C4-2B (cell line): ENCODE measurements at regions not wholly inside any gene's neighbourhood (a gene's known extent, or its start where the extent isn't known, plus 50 kb on each side); places are given as distances from the start of the nearest gene placed in this dataset.

Source experiments
- H3K27ac ChIP-seq: fragments of 450-650 bp; 2 replicates; pipeline ENCODE4 v1.5.1; 2017
- CTCF ChIP-seq: fragments of 450-650 bp; conservative IDR thresholded peaks from 2 replicates; pipeline ENCODE4 v1.5.1; 2017; ENCODE audit warnings: mild to moderate bottlenecking
- ZFX ChIP-seq: fragments of 450-650 bp; IDR thresholded peaks from 2 replicates; pipeline ENCODE4 v1.6.1; 2017

DNA sequence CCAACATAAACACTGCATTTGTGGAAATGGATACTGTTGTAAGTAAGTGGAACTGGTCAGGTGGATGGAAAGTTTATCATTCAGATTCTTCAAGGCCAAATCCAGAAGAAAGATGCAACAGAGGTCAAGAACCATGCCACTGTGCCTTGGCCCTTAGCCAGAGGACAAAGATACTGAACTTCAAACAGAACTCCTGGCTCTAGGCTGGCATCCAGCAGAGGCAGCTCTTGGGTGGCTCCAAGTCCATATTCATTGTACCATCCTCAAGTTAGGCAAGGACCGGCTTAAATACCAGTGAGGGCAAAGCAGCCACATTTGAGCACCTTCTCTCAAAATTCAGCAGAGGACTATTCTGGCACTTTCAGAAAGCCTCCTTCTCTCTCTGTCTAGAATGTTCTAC is 53.2 kb downstream of the DNAAF9 start:
- no peak overlapping the region for H3K27ac ChIP-seq
- TF ChIP-seq ZFX = no peak
- no peak for TF ChIP-seq CTCF

GRCh38 chr20:3353646-3354045 is 53.8 kb downstream of the DNAAF9 start:
- no peak overlapping the region for H3K27ac ChIP-seq
- TF ChIP-seq ZFX (no peak), CTCF (no peak)

DNA sequence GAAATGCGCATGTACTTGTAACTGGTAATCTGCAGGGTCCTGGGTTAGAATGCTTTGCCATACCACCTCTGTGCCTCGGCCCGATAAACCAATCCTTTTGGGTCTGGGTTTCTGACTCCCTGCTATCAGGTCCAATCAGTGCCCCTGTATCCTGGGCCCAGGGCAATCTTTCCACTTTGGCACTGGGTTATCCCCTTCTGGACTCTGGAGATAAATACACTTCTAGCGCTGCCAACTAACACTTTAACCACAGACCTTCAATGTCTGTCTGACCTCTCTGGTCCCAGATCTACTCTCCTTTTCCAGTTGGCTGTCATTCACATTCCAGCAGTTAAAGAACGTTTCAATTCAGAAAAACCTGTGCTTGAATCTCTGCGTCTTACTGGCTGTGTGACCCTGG is 55.3 kb downstream of the DNAAF9 start:
- H3K27ac ChIP-seq = no peak overlapping the region
- TF ChIP-seq ZFX = no peak
- TF ChIP-seq CTCF = no peak

DNA sequence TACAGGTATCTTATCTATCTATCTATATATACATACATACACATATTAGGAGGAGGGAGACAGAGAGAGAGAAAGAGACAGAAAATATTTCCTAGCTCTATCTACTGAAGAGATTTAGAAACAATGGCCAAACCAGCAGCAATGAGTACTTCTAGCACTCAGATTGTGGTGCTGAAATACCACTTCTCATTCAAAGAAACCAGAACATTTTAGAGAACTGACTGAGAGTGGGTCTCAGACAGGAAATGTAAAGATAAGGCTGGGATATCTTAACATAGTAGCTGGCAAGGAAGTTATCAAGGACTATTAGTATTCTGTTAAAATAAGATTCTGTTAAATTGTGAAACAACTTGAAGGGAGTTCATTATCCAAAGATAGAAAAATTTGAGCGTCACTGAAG is 57.0 kb downstream of the DNAAF9 start:
- no peak for TF ChIP-seq CTCF
- H3K27ac ChIP-seq = no peak overlapping the region

DNA sequence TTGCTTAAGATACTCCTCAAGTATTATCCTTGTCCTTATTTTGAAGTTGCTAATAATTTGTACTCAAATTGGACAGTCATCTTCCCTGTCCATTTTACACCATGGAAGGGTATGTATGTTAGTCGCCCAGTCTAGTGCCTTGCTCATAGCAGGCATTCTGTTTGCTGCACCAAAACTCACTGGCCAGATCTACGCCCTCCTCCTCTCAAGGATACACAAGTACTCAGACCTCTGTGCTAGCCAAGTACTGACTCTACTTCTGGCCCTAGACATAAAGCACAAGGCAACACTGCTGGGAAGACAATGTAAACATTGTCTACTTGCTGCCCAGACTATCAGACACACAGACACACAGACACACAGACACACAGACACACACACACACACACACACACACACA is 57.7 kb downstream of the DNAAF9 start:
- no peak for TF ChIP-seq ZFX
- no peak for TF ChIP-seq CTCF
- H3K27ac ChIP-seq = no peak overlapping the region

DNA sequence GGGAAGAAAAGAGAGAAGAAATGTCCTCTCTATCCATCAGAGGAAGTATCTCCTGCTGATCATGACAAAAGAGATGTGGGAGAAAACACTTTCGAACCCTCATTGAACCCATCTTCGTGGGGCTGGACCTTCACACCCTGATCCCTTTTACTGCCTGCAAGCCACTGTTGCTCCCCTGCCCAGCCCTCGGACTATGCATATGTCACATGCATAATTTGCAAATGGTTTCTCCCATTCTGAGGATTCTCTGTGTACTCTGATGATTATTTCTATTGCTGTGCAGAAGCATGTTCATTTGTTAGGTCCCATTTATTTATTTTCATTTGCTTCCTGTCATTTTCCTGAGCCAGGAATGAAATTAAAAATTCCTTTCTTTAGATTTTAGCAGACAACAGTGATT is 64.7 kb downstream of the DNAAF9 start:
- no peak for TF ChIP-seq ZFX
- no peak for TF ChIP-seq CTCF
- H3K27ac ChIP-seq = no peak overlapping the region

DNA sequence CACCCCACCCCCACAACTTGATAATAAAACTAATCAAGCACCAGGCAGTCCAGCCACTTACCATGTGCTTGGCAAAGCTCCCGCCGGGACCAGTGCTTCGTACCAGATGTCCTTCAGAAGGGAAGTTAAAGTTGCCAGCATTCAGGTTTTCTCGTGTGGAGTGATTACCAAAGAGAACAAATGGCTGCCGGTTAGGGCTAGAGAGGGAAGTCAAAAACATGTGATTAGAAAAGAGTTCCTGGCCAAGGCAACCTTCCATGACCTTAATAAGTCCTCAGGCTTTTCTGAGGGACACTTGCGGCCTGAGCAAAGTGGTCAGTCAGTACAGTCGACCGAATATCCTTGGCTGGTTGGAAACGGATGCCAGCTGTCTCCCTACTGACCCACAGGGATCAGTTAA is 67.0 kb downstream of the DNAAF9 start:
- TF ChIP-seq CTCF (no peak), ZFX (no peak)
- peak overlapping the region; percentile 35; the same call in 1 of the 2 replicates for H3K27ac ChIP-seq
